ENCODE measurements at regions not wholly inside any gene's neighbourhood (a gene's known extent, or its start where the extent isn't known, plus 50 kb on each side); places are given as distances from the start of the nearest gene placed in this dataset.

GRCh38 chr18:78896111-78896905 is 83.3 kb upstream of the SALL3 start:
- TF ChIP-seq POLR2A (IDR thresholded peaks at IDR 0.05) (no peak), EP300 (IDR thresholded peaks at IDR 0.05; ENCODE audit: low read depth) (no peak)
